C1 segment of cervical spinal cord (tissue), 14 donors: ENCODE measurements at regions not wholly inside any gene's neighbourhood (a gene's known extent, or its start where the extent isn't known, plus 50 kb on each side); places are given as distances from the start of the nearest gene placed in this dataset.

ENCODE experiments used
- DNase-seq, 14 donors: peaks; one replicate each; lab custom pipeline; 2025; lab: John Stamatoyannopoulos, UW

GRCh38 chrX:139290310-139290709, 240.2 kb upstream of the F9 start:
- DNase-seq, result no peak

- no peak for DNase-seq
Observed at GRCh38 chrX:139287155-139287924, 243.2 kb upstream of the F9 start.

GRCh38 chrX:139286342-139286741, 244.2 kb upstream of the F9 start:
- DNase-seq, result no peak

- no peak for DNase-seq
Observed at GRCh38 chrX:139267851-139268250, 262.7 kb upstream of the F9 start.

- no peak for DNase-seq
Observed at GRCh38 chrX:139246295-139246694, 284.2 kb upstream of the F9 start.

- no peak for DNase-seq
Observed at GRCh38 chrX:139237141-139237540, 293.4 kb upstream of the F9 start.

GRCh38 chrX:139234898-139235297, 295.6 kb upstream of the F9 start:
- no peak for DNase-seq

GRCh38 chrX:139224953-139225665, 305.4 kb upstream of the F9 start:
- no peak for DNase-seq

GRCh38 chrX:139222511-139223200, 307.9 kb upstream of the F9 start:
- DNase-seq, result no peak

- no peak for DNase-seq
Observed at GRCh38 chrX:139213241-139213709, 317.3 kb upstream of the F9 start.

- no peak for DNase-seq
Observed at GRCh38 chrX:139211568-139212182, 318.9 kb upstream of the F9 start.

GRCh38 chrX:139209342-139209741, 321.2 kb upstream of the F9 start:
- no peak for DNase-seq

- DNase-seq, result no peak
Observed at GRCh38 chrX:139207655-139208054, 322.9 kb upstream of the F9 start.

- no peak for DNase-seq
Observed at GRCh38 chrX:139206914-139207313, 323.6 kb upstream of the F9 start.

GRCh38 chrX:139204898-139205667, 325.5 kb upstream of the F9 start:
- peak in 1 of 14 donors; percentile 2 for DNase-seq

GRCh38 chrX:139204571-139204897, 326.0 kb upstream of the F9 start:
- no peak for DNase-seq

- no peak for DNase-seq
Observed at GRCh38 chrX:139203651-139204570, 326.6 kb upstream of the F9 start.

GRCh38 chrX:139202742-139203420, 327.7 kb upstream of the F9 start:
- no peak for DNase-seq

GRCh38 chrX:139201924-139202323, 328.6 kb upstream of the F9 start:
- no peak for DNase-seq

GRCh38 chrX:139200793-139201192, 329.7 kb upstream of the F9 start:
- no peak for DNase-seq
